GM18907 (cell line): ENCODE measurements at regions not wholly inside any gene's neighbourhood (a gene's known extent, or its start where the extent isn't known, plus 50 kb on each side); places are given as distances from the start of the nearest gene placed in this dataset.
"Not testable (repeated sequence)": the region's sequence is repeated elsewhere in the genome, so short reads cannot be mapped to it uniquely, and the experiment has no call there.

Experiments
- ATAC-seq: cut with Tn5 transposase; IDR thresholded peaks from one replicate; pipeline ENCODE4 v1.9.1; 2021; ENCODE audit warnings: mild to moderate bottlenecking, moderate library complexity; ENCODE audit not compliant: unreplicated experiment

- no peak for ATAC-seq
Observed at GRCh38 chr3:35042210-35042991, 596.9 kb upstream of the ARPP21 start.

DNA sequence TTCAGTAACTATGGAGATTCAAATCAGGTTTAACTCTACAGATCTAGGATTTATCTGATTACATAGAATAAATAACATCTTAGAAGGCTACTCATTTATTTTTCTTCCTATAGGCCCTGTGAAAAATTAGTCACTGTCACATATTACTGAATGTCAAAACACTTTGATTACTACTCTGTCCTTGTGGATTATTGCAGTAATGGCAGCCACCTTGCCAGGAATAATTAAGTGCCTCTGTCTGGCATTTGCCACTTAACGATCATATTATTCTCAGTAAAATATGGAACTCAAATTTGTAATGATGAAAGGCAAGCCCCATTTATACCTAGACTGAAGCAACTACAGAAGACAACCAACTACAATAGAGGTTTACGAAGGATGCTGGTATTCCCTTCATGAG is 596.3 kb upstream of the ARPP21 start:
- ATAC-seq: no peak

- ATAC-seq: no peak
Observed at GRCh38 chr3:35044190-35044589, 595.1 kb upstream of the ARPP21 start.

GRCh38 chr3:35045118-35045517 is 594.2 kb upstream of the ARPP21 start:
- no peak for ATAC-seq

GRCh38 chr3:35064761-35065160 is 574.6 kb upstream of the ARPP21 start:
- ATAC-seq: no peak

DNA sequence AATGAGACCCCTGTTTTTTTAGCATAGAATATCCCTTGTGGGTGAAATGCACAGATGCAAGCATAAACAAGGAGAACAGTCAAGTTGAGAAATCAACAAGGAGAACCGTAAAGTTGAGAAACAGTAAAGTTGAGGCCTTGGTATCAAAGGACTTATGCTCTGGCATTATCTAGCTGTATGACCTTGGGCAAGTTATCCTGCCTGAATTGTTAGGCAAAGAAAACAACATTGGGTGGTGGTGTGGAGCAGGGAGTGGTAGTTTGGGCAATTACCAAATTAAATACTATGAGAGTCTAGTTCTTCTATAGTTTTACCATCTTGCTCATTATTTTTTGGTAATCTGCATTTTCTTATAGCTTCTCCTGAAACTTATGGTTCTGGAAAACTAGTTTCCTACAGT is 573.4 kb upstream of the ARPP21 start:
- no peak for ATAC-seq

DNA sequence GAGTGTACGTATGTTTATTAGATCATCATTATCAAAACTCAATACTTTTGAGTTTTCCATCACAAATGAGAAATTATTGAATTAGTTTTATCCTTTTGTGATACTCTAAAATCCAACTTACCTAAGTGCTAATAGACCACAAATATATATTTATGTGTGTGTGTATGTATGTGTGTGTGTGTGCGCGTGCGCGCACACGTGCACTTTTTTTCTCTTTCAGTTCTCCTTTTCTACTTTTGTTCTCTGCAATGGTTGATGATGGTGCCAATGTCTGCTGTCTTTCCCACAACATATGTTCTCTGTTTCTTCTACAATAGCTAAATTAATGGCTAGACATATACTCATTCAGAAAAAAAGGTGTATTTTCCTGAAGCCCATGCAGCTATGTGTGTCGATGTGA is 571.6 kb upstream of the ARPP21 start:
- ATAC-seq: no peak

GRCh38 chr3:35070088-35070487 is 569.2 kb upstream of the ARPP21 start:
- ATAC-seq: no peak

- no peak for ATAC-seq
Observed at GRCh38 chr3:35071772-35072171, 567.6 kb upstream of the ARPP21 start.

DNA sequence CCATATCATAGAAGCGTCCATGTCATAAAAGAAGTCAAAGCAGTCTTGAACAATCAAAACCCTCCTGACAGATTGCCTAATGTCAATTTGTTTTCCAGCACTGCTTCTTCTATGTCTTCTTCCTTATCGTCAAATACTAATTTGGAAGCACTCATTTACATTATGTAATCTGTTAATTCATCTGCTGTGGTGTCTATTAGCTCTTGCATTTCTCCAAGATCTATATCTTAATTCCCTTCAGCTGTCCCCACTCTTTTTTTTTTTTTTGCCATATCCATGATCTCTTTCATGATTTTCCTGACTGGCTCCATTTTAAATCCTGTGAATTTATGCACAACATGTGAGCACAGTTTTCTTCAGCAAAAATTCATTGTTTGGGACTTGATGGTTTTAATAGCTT is 560.5 kb upstream of the ARPP21 start:
- no peak for ATAC-seq

- ATAC-seq: no peak
Observed at GRCh38 chr3:35079403-35079802, 559.9 kb upstream of the ARPP21 start.

DNA sequence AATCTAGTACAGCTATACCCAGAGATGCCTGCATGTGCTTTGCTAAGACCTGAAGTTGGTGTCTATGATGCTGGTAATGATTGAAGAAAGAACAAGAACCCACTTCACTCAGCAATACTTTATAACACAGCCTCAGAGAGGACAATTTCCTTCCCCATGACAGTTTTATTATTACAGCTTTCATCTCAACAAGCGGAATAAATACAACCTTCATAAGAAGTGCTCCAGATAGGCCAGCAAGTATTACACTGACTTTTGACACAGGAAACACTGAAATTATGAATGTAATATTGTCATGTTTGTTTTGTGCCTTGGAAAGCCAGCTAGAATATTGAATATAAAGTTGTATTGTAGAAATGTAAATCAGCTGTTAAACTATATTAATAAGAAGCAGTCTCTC is 557.4 kb upstream of the ARPP21 start:
- no peak for ATAC-seq

DNA sequence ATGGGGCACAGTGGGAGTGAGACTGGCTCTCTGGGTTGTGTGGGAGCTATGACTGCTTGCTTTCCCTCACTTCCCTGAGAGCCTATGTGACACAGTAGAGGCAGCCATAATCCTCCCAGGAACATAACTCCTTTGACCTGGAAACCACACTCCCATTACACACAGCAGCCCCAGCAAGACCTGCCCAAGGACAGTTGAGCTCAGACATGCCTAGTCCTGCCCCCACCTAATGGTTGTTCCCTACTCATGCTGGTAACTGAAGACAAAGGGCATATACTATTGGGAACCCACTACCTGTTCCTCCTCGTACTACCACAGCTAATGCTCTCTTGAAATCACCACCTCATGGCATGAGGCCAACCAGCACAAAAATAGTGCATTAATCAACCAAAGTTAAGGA is 550.4 kb upstream of the ARPP21 start:
- no peak for ATAC-seq

- no peak for ATAC-seq
Observed at GRCh38 chr3:35114686-35115085, 524.6 kb upstream of the ARPP21 start.

DNA sequence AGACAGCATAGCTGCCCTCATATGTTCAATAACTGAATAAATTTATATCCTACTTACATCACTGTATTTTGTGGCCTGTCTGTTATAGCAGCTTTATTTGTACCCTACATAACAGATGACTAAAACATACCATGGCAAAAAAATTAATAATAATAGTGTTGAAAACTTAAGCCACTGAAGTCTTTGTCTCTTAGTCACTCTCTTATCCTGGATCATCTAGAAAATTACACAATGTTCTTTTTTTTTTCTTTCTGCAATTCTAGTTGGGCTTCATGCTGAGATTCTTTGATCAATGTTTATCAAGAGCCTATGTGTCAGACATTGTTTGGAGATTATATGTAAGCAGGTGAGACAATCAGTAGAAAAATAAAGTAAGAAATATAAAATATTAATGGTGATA is 519.3 kb upstream of the ARPP21 start:
- no peak for ATAC-seq

DNA sequence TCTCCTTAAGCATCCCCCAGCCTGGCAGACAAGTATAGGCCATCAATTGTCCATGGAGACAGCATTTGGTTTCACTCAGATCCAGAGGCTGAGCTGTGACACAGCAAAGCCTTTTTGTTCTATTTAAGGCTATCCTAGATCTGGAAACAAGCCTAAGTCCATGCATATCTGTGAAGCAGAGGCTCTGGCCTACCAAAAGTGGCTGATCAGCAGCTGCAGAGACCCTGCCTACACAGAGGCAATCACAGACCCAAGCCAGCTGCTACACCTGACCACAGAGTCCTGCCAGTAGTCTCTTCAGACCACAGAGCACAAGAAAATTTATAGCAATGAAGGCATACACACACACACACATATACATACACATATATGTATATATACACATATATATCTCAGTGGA is 501.7 kb upstream of the ARPP21 start:
- no peak for ATAC-seq

GRCh38 chr3:35141406-35141805 is 497.9 kb upstream of the ARPP21 start:
- no peak for ATAC-seq

GRCh38 chr3:35144011-35144410 is 495.3 kb upstream of the ARPP21 start:
- no peak for ATAC-seq

GRCh38 chr3:35146256-35147035 is 492.9 kb upstream of the ARPP21 start:
- not testable (repeated sequence) for ATAC-seq

- ATAC-seq: no peak
Observed at GRCh38 chr3:35183927-35184675, 455.2 kb upstream of the ARPP21 start.

DNA sequence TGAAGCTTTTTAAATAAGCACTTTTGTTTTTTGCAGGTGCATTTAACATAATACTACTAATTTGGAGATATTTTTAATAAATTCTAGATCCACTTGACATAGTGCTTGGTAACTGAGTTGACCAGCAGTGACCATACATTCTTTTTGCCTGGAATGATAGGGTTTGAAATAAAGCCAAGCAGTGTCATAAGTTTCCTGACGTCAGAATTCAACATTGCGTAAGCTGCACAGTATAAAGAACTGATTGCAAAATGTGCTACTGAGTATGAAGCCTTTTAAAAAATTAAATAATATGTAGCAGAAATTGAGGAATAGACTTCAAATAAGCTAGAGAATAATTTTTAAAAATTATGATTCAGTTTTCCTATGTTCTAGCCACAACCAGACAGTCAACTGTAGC is 454.6 kb upstream of the ARPP21 start:
- no peak for ATAC-seq

DNA sequence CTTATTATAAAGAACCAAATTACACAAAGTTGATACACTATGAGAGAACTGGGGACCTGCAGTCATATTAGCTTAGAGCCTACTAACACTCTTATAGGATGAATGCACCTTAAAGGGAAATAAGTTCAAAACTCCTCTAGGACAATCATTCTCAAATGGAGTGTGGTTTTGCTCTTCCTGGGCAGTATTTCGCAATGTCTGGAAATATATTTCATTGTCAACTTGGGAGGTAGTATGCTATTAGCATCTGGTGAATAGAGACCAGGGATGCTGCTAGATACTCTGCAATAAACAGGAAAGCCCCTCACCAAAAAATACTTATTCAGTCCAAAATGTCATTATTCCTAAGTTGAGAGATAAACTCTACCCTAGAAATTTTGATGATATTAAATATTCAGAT is 451.4 kb upstream of the ARPP21 start:
- no peak for ATAC-seq
